Astrocyte of the cerebellum (primary cell): ENCODE measurements at regions not wholly inside any gene's neighbourhood (a gene's known extent, or its start where the extent isn't known, plus 50 kb on each side); places are given as distances from the start of the nearest gene placed in this dataset.

ENCODE experiments used
- DNase-seq: peaks from one replicate; pipeline ENCODE4 v3.0.0-alpha.2; 2011; ENCODE audit warnings: low read depth
- H3K4me3 ChIP-seq: 2 replicates; pipeline ENCODE4 v1.5.1; 2011; ENCODE audit warnings: mild to moderate bottlenecking, low read depth, low read length, moderate library complexity
- CTCF ChIP-seq: IDR thresholded peaks from 2 replicates; pipeline ENCODE4 v1.5.1; 2012; ENCODE audit warnings: low read length, low read depth, moderate library complexity, mild to moderate bottlenecking; ENCODE audit errors: missing control alignments
- in situ Hi-C: cut with HindIII; loops from 2 replicates; pipeline ENCODE4 v1.10.0; 2017; ENCODE audit warnings: low sequenced_read_pairs

DNA sequence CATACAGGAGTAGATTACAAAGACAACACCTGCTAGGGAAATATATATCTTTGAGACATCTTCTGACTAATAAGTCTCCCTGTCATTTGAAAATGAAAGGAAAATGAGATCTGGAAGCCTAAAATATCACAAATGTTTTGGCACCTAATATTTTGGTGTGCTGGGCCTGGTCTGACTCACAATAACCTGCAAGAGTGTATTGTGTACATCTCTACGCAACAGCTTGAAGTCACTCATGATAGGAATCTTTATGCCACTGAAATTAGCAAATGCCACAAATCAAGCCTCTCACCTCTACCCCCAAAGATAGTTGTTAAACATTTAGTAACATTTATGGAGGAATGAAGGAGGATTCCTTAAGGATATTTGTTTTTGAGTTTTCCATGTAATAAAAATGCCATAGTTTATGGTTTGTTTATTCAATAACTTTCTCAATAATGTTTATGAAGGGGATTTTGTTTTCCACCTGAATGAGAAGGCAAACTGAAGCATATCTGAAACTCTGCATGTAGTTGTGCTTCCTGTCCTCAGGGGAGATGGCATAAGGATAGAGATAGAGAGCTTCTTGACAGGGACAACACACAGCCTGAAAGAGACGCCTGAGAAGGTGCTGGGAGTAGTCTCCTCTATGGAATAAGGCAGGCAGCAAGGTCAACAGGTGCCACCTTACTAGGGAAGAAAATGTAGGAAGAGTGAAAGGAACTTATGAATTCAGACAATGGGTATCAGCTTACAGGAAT, 197.4 kb downstream of the AHR start:
- no peak for TF ChIP-seq CTCF
- in situ Hi-C loops = no loop called here
- DNase-seq = no peak
- no peak overlapping the region for H3K4me3 ChIP-seq

DNA sequence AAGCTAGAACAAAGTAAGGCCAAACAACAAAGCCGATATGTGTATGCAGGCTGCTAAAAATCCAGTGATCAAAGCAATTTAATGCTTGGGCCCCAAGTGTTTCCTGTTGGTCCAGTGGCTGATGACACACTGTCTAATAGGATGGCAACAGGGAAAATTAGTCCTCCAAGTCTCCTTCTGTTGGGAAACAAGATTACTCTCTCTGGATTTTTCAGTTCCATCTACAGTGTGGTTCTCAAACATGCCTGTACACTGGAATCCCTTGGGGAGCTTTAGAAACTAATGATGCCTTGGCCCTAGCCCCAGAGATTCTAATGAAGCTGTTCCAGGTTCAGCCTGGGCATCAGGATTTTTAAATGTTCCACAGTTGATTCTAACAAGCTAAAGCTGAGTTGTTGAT, 198.7 kb downstream of the AHR start:
- no peak overlapping the region for H3K4me3 ChIP-seq
- no peak for TF ChIP-seq CTCF
- no peak for DNase-seq
- in situ Hi-C loops = no loop called here

- DNase-seq = peak; percentile 45
- no peak for TF ChIP-seq CTCF
- H3K4me3 ChIP-seq = no peak overlapping the region
- in situ Hi-C loops = no loop called here
These were observed 199.2 kb downstream of the AHR start for GRCh38 chr7:17497549-17498167.

GRCh38 chr7:17498230-17498629, 199.8 kb downstream of the AHR start:
- no peak for DNase-seq
- TF ChIP-seq CTCF = no peak
- H3K4me3 ChIP-seq = no peak overlapping the region
- in situ Hi-C loops = no loop called here

DNA sequence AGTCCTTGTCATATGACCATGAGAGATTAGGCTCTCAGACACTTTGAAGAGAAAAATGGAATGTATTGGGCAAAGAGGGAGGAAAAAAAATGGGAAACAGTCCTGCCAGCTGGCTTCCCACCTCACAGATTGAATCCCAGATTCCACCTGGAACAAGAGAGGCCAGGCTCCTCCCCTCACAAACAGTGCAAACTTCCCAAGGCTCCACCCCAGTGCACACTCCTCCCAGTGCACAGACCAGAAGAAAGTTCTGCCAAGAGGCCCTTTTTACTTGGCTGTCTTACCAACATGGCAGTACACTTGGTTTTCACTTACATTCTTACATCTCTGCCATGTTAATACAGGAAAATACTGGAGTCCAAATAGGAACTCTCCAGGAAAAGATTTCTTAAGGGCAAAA, 202.3 kb downstream of the AHR start:
- H3K4me3 ChIP-seq = no peak overlapping the region
- DNase-seq = no peak
- no peak for TF ChIP-seq CTCF
- in situ Hi-C loops = no loop called here

GRCh38 chr7:17501441-17502212, 203.2 kb downstream of the AHR start:
- TF ChIP-seq CTCF = no peak
- in situ Hi-C loops = no loop called here
- no peak overlapping the region for H3K4me3 ChIP-seq
- peak; percentile 42 for DNase-seq
